Epithelial cell of esophagus (primary cell): ENCODE measurements at regions not wholly inside any gene's neighbourhood (a gene's known extent, or its start where the extent isn't known, plus 50 kb on each side); places are given as distances from the start of the nearest gene placed in this dataset.
A peak's percentile ranks its signal among the peaks of the same experiment; 100 is the strongest.

Experiments
- DNase-seq: peaks from one replicate; pipeline ENCODE4 v3.0.0; 2010; ENCODE audit warnings: low read depth
- H3K4me3 ChIP-seq: 2 replicates; pipeline ENCODE4 v1.5.1; 2011; ENCODE audit warnings: mild to moderate bottlenecking, low read length, control low read depth
- CTCF ChIP-seq: IDR thresholded peaks from 2 replicates; pipeline ENCODE4 v1.5.1; 2011; ENCODE audit warnings: low read depth, mild to moderate bottlenecking, low read length, control low read depth, inconsistent platforms; ENCODE audit not compliant: insufficient read depth; ENCODE audit errors: missing control alignments

GRCh38 chr3:139202226-139202958 lies 141.4 kb upstream of the MRPS22 start:
- TF ChIP-seq CTCF = no peak
- DNase-seq = peak; percentile 45
- H3K4me3 ChIP-seq = no peak overlapping the region

GRCh38 chr3:139202959-139203349 lies 140.9 kb upstream of the MRPS22 start:
- no peak for DNase-seq
- TF ChIP-seq CTCF = no peak
- no peak overlapping the region for H3K4me3 ChIP-seq

GRCh38 chr3:139203752-139204151 lies 140.1 kb upstream of the MRPS22 start:
- no peak for DNase-seq
- no peak overlapping the region for H3K4me3 ChIP-seq
- TF ChIP-seq CTCF = no peak

- TF ChIP-seq CTCF = no peak
- DNase-seq = no peak
Measured at GRCh38 chr3:139204728-139205127, 139.1 kb upstream of the MRPS22 start.

GRCh38 chr3:139213936-139214335 lies 129.9 kb upstream of the MRPS22 start:
- H3K4me3 ChIP-seq = no peak overlapping the region
- DNase-seq = no peak
- no peak for TF ChIP-seq CTCF

More at GRCh38 chr3:139204728-139205127, 139.1 kb upstream of the MRPS22 start:
- no peak overlapping the region for H3K4me3 ChIP-seq

- TF ChIP-seq CTCF = no peak
- H3K4me3 ChIP-seq = no peak overlapping the region
- DNase-seq = no peak
Measured at GRCh38 chr3:139216958-139217357, 126.9 kb upstream of the MRPS22 start.

- no peak overlapping the region for H3K4me3 ChIP-seq
- TF ChIP-seq CTCF = no peak
- no peak for DNase-seq
Measured at GRCh38 chr3:139217633-139218032, 126.2 kb upstream of the MRPS22 start.
